ENCODE measurements at regions not wholly inside any gene's neighbourhood (a gene's known extent, or its start where the extent isn't known, plus 50 kb on each side); places are given as distances from the start of the nearest gene placed in this dataset.

DNA sequence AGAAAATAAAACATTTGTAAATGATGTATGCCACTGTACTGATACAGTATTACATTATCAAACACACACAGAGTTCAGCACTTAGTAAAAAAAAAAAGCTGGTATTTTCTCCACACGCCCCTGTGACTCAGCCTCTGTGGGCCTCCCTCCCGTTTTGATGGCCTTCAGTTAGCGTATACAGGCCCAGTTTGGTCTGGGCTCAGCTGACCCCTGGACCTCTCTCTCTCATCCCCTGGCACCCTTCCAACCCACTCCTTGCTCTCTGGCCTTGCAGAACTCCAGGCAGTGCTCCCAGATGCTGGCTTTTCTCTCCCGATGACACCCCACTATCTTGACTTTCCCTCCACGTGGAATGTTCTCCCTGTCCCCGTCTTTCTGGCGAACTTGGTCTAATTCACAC, 89.0 kb upstream of the LIMCH1 start:
- DNase-seq (ENCODE audit: insufficient read length, low spot score) (peak; percentile 65), FAIRE-seq (no peak)

DNA sequence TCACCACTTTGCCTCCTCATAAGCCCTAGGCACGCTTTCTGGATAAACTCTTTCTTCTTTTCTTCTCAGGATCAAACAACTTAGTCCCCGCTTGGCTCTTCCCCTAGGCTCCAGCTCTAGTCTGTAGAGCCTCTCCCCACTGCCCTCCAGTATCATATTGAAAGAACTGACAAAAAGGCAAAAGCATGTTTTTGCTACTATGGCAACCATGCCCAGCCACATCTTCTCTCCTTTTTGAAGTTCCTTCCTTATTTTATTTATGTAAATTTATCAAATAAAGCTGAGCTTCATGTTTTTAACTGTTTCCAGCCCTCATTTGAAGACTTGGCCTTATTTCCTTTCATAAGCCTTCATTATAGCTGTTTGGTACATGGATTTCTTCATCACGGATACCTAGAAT, 86.0 kb upstream of the LIMCH1 start:
- FAIRE-seq: no peak
- DNase-seq (ENCODE audit: insufficient read length, low spot score): no peak

DNA sequence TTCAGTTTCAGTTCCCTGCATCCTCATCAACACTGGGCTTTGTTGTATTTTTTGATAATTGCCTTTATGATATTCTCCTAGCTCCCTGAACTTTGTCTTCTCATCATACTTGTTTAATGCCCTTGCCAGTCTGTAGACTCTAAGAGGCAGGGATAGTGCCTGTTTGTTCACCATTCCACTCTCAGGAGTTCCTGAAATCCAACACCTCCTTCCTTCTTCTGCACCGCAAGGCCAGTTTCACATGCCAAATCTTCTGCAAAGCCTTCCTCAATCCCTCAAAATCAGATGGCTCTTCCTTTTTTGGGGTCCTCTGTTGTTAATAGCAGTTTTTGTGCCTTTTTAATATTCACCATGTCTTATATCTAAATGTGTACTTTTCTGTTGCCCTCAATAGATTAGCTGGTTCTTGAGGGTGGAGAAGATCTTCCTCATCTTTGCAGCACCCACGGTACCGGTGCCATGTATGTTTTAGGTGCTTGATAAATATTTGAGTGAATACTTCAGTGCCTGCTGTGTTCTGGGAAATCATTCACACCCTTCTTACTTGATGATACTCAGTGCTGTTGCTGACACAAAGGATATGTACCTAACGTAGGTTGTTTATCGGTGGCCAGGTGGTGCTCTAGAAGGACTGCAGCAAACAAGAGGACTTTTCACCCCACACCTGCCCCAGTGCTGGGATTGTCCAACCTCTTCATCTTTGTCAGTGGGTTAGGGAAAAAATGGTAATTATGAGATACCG, 85.3 kb upstream of the LIMCH1 start:
- FAIRE-seq (no peak), DNase-seq (ENCODE audit: insufficient read length, low spot score) (no peak)

DNA sequence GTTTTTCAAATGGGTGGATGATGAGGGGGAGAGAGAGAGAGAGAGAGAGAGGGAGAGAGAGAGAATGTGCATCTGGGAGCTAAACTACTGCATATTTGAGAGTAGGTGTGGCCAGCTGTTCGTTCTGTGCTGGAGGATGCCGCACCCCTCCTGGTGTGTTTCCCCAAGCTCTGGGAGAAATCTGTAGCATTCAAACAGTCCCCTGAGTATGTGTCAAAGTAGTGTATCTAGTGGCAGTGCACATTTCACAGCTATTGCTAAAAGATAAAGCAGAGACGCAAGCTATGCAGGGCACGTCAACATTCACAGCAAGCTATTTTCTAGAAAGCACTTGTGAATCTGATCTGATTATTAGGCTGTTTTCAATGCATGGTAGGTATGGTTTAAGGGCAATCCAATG, 83.5 kb upstream of the LIMCH1 start:
- DNase-seq (ENCODE audit: insufficient read length, low spot score) (no peak), FAIRE-seq (peak; percentile 33)

DNA sequence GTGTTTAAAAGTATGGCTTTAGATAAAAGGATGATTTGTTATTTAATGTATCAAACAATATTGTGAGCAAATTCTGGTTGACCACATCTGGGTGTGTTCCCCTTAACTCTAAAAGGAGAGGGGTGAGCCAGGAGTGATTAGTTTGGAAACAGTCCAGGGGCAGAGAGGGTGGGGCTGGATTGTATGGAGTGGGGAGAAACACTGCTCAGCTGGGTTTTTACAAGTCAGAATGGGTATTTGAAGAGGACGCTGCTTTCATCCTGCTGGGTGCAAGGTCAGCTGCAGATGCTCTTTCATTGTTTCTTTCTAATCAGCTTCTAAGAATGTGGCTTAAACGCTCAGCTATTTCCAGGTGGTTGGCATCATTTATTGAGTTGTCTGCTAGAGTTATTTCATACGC, 82.8 kb upstream of the LIMCH1 start:
- no peak for FAIRE-seq
- DNase-seq (ENCODE audit: insufficient read length, low spot score): no peak

DNA sequence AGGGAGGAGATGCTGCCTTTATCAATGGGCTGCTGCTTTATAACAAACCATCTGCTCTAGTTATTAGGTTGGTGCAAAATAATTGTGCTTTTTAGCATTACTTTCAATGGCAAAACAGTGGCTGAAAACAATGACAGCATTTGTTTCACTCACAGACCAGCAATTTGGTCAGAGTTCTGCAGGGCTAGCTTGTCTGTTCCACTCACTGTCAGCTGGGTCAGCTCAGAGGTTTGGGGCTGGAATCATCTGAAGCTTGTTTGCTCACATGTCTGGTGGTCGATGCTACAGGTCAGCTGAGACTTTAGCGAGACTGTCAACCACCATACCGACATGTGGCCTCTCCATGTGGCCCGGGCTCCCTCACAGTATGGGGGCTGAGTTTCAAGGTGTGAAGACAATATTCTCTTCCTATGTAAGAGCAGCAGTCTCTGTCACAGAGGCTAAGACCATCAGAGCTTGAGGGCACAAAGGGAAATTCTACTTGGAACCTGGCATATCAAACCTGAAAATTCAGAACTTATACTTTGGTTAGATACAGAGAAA, 81.3 kb upstream of the LIMCH1 start:
- DNase-seq (ENCODE audit: insufficient read length, low spot score): no peak
- FAIRE-seq: peak; percentile 26

DNA sequence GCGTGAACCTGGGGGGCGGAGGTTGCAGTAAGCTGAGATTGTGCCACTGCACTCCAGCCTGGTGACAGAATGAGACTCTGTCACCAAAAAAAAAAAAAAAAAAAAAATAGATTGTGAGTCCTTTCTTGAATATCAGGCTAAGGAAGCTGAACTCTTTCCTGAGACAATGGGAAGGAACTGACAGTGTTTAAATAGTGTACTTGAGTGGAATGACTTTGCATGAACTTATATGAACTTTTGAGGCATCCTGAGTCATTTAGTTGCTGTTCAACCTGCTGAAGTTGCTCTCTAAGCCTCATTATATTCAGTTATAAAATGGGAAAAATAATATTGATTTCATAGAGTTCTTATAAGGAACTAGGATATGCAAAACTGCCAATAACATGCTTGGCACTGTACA, 79.3 kb upstream of the LIMCH1 start:
- no peak for FAIRE-seq

DNA sequence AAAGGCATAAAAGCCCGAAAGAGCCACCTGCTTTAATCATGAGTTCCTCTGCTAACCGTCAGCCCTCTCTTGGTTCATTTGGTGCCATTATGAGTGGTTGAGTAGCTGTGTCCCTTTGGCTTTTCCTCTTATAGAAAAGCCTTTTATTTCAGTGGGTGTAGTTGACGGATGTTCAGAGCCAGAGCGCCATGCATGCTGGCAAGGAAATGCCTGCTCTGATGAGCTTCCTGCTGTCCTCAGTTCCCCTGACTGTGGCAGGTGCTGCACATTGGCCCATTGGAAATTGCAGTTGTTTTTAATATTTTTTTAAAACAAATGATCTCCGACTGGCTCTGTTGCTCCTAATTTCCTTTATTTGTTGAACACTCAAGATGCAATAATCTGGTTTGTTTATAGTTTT, 77.3 kb upstream of the LIMCH1 start:
- FAIRE-seq (no peak), DNase-seq (ENCODE audit: insufficient read length, low spot score) (no peak)

More for the DNA sequence above, 79.3 kb upstream of the LIMCH1 start:
- no peak for DNase-seq (ENCODE audit: insufficient read length, low spot score)

DNA sequence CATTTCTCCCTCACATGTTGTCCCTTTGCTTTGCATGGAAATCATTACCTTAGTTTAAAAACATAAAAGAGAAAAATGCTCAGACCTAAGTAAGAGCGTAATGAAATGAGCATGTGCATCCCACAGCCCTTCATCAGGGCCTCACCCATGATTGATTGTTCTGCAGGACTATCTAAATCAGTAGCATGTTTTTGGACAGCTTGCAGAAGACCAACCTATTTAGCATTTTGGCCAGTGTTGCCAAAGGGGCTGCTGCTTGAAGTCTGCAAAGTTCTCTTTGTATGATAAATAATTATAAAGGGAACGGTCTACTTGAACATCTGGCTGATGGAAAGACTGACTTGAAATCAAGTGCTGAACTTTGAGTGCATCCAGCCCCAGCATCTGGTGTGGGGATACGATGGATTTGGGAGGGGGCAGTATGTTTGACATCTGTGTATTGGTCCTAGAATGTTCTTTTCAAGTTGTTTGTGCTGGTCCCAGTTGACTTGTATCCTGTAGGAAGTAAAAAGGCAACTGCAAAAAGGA, 76.1 kb upstream of the LIMCH1 start:
- no peak for DNase-seq (ENCODE audit: insufficient read length, low spot score)
- no peak for FAIRE-seq

DNA sequence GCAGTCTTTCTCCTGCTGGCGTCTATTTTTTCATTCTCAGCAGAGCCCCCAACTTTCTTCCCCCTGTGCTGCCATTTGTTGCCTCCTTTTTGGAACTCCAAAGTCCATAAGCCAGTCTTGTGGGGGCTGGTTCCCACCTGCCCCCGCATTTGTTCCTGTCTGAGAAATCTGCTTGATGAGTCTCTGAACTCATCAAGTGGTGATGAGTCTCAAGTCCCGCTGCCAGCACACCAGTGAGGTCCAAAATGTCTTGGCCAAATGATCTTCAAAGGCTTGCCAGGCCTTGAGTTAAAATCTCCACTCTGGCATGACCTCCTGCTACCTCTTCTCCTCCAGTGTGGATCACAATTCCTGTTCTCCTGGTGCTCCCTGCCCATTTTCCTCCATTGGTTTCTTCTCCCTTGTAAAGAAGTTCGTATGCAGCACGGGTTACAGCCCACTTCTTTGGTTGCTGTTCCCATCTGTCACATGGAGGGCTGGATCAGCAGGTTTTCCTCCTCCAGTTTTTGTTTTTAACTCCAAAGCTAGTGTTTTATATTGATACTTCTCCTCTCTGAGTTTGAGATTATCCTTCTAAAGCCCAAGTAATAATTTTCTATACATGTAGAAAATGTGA, 72.7 kb upstream of the LIMCH1 start:
- DNase-seq (ENCODE audit: insufficient read length, low spot score) (no peak), FAIRE-seq (no peak)

DNA sequence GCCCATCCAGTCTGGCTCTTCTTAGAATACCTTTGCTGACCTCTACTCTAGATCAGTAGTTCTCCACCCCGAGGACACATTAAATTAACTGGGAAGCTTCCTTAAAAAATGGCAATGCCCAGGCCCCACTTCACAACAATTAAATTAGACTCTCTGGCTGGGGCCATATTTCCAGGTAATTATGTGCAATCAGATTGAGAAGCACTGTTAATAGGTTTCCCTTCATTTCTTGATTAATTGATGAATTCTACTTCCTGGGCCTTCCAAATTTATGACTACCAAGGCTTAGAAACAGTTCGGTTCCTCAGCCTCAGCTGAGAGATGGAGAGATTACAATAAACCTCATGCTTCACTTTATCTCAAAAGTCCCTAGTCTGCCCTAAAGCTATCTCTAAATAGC, 71.7 kb upstream of the LIMCH1 start:
- no peak for FAIRE-seq
- DNase-seq (ENCODE audit: insufficient read length, low spot score): no peak

DNA sequence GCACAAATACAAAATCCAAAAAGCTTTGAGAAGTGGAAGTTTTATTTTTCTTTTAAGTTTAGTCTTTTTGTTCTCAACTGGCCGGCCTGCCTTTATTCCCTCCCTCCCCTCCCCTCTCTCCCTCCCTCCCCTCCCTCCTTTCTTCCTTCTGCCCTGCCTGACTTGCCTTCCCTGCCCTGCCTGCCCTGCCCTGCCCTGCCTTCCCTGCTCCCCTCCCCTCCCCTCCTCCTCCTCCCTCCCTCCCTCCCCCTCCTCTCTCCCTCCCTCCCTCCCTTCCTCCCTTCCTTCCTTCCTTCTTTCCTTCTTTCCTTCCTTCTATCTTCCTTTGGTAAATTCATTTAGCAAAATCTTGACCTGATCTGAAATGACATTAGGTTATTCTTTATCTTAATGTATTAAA, 69.8 kb upstream of the LIMCH1 start:
- DNase-seq (ENCODE audit: insufficient read length, low spot score): no peak
- FAIRE-seq: no peak

DNA sequence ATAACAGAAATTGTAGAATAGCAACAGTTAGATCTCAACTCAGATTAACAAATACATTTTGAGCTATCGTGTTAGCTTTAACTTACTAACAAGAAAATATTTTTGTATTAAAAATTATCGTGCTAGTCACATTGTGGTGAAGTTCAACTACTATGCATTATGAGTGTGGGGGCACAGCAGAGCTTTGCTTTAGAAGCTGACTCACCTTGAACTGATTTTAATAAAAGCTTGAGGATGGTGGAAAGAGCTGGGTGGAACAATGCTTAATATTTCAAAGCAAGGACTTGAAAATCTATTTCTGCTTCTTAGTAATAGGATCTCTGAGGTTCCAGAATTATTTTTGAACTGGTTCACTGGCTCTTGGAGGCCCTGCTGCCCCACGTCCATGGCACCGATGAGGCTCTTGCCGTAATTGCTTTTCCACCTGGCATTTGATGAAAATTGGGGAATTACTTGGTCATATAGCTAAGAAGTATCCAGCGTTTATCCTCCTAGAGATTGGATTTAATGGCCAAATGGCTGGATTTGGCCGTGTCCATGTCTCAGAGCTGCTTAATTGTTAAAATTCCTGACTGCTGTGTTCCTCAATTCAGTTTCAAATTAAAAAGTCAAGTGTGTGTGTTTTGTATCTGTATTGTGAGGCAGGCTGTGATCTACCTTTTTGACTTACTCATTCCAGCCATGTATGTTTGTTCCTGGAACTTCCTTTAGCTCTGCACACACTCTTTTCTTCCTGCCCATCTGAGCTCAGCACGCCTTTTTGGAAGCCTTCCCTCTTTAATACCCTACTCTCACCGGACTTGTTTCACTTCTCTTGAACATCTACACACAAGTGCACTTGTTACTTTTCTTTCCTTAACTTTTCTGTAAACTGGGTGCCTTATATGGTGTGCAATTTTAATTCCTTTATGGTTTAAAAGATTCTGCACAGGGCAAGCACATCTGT, 66.6 kb upstream of the LIMCH1 start:
- DNase-seq (ENCODE audit: insufficient read length, low spot score): no peak

DNA sequence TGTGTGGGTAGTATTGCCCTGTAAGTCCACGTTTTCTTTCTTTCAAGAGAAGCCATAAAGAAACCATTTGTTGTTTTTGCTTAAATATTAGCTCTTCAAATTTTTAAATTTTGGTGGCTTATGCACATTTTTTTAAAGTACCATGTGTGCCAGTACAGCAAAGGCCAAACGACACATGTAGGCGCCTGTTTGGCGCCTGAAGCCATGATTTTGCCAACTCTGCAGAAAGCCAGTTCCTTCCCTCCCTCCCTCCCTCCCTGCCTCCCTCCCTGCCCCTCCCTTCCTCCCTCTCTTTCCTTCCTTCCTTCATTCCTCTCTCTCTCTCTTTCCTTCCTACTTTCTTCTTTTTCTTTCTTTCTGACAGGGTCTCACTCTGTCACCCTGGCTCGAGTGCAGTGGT, 65.9 kb upstream of the LIMCH1 start:
- DNase-seq (ENCODE audit: insufficient read length, low spot score) (no peak), FAIRE-seq (no peak)

More for the DNA sequence above, 66.6 kb upstream of the LIMCH1 start:
- no peak for FAIRE-seq

DNA sequence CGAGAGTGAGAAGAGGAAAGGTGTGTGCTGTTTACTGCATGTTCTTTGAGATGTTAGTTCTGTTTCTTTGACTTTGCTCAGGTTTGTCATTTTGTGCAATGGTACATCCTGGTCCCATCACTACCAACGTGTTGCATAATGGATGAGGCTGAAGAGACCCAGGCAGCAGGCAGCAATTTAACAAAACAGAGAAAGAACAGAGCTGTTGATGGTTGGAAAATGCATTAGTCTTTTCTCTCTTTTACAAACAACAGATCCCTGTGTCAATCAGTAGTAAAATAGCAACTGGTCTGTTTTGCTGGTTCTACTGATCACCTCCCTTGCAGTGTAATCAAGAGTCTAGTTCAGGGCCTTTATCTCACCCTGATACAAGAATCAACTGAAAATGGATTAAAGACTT, 64.8 kb upstream of the LIMCH1 start:
- DNase-seq (ENCODE audit: insufficient read length, low spot score) (no peak), FAIRE-seq (no peak)

DNA sequence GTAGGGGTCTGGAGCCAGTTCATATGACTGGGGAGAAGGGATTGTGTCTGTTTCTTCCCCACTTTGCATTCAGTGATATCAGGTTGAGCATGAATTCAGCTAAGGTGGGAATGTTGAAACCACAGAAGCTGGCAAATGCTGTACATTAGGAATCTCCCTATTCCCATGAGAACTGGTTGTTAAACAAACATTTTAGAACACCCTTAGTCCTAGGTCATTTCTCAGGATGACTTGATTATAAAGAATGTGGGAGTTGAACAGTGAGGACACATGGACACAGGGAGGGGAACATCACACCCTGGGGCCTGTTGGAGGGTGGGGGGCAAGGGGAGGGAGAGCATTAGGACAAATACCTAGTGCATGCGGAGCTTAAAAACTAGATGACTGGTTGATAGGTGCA, 62.6 kb upstream of the LIMCH1 start:
- DNase-seq (ENCODE audit: insufficient read length, low spot score): peak; percentile 50
- peak; percentile 67 for FAIRE-seq

DNA sequence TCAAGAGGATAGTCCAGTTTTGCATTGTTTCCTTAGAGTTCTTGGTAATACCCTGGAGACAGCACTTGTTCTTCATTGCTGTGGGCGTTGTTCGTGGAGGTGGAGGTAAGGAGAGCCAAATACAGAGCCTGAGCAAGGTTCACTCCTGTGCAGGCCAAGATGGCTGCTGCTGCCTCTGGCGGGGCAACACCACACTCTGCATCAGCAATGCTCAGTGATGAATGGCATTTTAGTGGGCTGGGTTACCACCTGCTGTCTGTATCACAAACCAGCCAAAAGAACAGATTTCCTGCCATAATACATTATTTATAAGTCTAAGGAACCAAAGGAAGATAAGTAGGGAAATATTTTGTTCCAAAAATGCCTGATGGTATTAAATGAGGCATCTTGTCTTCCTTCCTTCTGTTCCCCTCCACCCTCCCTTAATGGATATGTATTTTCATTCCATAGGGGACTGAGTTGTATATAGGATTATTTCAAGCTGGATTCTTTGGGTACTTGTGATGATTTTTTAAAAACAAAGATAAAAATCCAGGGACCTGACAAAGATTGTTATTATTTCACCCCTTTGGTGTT, 61.6 kb upstream of the LIMCH1 start:
- DNase-seq (ENCODE audit: insufficient read length, low spot score) (no peak), FAIRE-seq (peak; percentile 63)

DNA sequence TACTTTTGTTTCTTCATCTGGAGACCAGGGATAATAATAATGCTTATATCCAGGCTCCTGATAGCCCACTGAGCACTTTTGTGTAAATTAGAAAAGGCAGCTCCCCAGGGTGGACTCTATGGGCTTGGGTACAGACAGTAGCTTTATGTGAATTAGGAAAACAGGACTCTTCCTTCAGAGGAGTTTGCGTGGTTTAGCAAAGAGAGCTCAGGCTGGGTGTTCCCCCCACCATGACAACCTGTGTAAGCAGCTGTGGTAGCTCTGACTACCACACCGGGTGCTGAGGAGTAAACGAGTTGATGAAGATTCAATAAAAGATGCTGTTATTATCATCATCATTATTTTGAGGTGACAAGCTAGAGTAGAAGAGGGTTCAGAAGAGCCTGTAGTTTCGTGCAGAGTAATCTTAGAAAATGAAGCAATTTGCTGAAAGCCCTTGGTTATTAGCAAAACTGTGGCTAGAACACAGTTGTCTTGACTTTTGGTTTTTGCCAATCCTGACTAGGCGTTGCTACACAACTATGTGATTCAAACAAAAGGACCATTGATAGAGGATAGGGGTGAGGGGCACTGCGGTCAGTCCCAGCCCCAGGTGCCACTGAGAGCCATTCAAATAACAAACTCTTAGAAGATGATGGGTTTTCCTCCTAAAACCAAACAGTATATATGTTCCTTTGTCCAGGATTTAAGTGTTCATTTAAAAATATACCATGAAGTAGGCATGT, 60.6 kb upstream of the LIMCH1 start:
- FAIRE-seq: no peak
- no peak for DNase-seq (ENCODE audit: insufficient read length, low spot score)

DNA sequence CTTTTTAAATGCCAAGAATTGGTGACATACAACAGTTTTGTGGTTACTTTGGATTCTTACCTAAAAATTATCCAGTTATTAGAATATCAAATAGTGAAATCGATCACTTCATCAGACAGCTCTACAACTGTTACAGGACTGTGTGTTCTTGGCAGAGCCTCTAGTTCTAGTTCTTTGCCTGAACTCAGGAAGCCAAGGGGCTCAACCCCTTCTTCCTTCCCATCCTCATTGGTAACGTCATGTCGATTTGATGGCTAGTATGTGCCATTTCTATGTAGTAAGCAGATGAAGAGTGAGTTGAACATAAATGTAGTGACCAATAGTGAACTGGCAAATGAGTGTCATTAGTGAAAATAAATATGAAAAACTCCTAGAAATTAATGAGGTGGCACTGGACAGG, 59.4 kb upstream of the LIMCH1 start:
- DNase-seq (ENCODE audit: insufficient read length, low spot score): no peak
- no peak for FAIRE-seq

DNA sequence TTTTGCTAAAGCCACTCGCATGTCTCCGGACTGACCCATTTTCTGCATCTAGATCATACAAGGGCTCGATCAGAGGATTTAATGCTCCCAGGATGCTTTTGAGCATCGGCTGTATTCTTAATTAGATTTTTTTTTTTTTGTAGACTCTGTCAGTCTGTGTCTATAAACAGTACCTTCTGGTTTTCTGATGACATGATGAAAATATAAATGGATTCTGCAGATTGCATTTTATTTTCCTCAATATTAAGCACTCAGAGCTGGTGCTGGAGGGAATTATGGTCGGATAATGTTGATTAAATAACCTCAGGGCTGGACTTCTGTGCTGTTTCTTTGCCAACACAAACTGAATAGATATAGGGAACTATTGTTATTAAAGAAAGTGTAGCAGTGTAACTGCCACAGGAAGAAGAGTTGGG, 57.1 kb upstream of the LIMCH1 start:
- FAIRE-seq (no peak), DNase-seq (ENCODE audit: insufficient read length, low spot score) (no peak)
